Neutrophil (primary cell): ENCODE measurements at regions not wholly inside any gene's neighbourhood (a gene's known extent, or its start where the extent isn't known, plus 50 kb on each side); places are given as distances from the start of the nearest gene placed in this dataset.

Experiments used
- H3K27ac ChIP-seq: fragments of 200-600 bp; sonication (generic); 2 replicates; pipeline ENCODE4 v1.5.1; 2016; ENCODE audit warnings: mild to moderate bottlenecking, moderate library complexity
- H3K27me3 ChIP-seq: fragments of 200-600 bp; sonication (generic); 2 replicates; pipeline ENCODE4 v1.6.0; 2016; ENCODE audit warnings: mild to moderate bottlenecking
- H3K36me3 ChIP-seq: fragments of 200-600 bp; sonication (generic); 2 replicates; pipeline ENCODE4 v1.5.1; 2017
- H3K4me1 ChIP-seq, 2 experiments: fragments of 200-600 bp in 1 of 2; sonication (generic) in 1 of 2; 1 replicate in 1 of 2; 2 replicates in 1 of 2; pipeline versions ENCODE4 v1.5.1 to v1.6.1; 2013 to 2016; ENCODE audit warnings: low read depth in 1 of 2, low read length in 1 of 2, mild to moderate bottlenecking in 1 of 2, moderate library complexity in 1 of 2; ENCODE audit not compliant: control insufficient read depth in 1 of 2, insufficient read depth in 1 of 2
- H3K4me3 ChIP-seq, 2 experiments: fragments of 200-600 bp in 1 of 2; sonication (generic) in 1 of 2; 1 replicate in 1 of 2; 2 replicates in 1 of 2; pipeline ENCODE4 v1.5.1; 2013 to 2016; ENCODE audit warnings: low read depth in 1 of 2, low read length in 1 of 2, mild to moderate bottlenecking in 1 of 2, moderate library complexity in 1 of 2
- H3K9me3 ChIP-seq: fragments of 200-600 bp; sonication (generic); 2 replicates; pipeline ENCODE4 v1.5.1; 2016
- TF ChIP-seq, protein P1 (sequence below): fragments of 200-600 bp; sonication (generic); IDR thresholded peaks from 2 replicates; pipeline ENCODE4 v1.5.1; 2016; ENCODE audit warnings: antibody characterized with exemption

GRCh38 chr11:82465481-82465880, 268.2 kb downstream of the FAM181B start:
- Histone ChIP-seq H3K9me3 (no peaks in the 10 kb centered on the region), H3K27ac (no peak overlapping the region), H3K4me1 (no peaks in the 10 kb centered on the region), H3K36me3 (no peaks in the 10 kb centered on the region), H3K27me3 (no peaks in the 10 kb centered on the region), H3K4me3 (no peak overlapping the region)
- TF ChIP-seq, protein P1, sequence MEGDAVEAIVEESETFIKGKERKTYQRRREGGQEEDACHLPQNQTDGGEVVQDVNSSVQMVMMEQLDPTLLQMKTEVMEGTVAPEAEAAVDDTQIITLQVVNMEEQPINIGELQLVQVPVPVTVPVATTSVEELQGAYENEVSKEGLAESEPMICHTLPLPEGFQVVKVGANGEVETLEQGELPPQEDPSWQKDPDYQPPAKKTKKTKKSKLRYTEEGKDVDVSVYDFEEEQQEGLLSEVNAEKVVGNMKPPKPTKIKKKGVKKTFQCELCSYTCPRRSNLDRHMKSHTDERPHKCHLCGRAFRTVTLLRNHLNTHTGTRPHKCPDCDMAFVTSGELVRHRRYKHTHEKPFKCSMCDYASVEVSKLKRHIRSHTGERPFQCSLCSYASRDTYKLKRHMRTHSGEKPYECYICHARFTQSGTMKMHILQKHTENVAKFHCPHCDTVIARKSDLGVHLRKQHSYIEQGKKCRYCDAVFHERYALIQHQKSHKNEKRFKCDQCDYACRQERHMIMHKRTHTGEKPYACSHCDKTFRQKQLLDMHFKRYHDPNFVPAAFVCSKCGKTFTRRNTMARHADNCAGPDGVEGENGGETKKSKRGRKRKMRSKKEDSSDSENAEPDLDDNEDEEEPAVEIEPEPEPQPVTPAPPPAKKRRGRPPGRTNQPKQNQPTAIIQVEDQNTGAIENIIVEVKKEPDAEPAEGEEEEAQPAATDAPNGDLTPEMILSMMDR, result no peak

- no peaks in the 10 kb centered on the region for H3K27me3 ChIP-seq
These were observed 270.9 kb downstream of the FAM181B start for GRCh38 chr11:82462608-82463242.

GRCh38 chr11:82458761-82459160, 274.9 kb downstream of the FAM181B start:
- Histone ChIP-seq H3K9me3 (no peaks in the 10 kb centered on the region), H3K36me3 (no peaks in the 10 kb centered on the region), H3K27me3 (no peaks in the 10 kb centered on the region), H3K4me1 (no peaks in the 10 kb centered on the region), H3K4me3 (no peak overlapping the region), H3K27ac (no peak overlapping the region)
- TF ChIP-seq, protein P1, result no peak

More at GRCh38 chr11:82462608-82463242, 270.9 kb downstream of the FAM181B start:
- no peaks in the 10 kb centered on the region for H3K4me1 ChIP-seq
- H3K9me3 ChIP-seq, result no peaks in the 10 kb centered on the region
- no peak overlapping the region for H3K27ac ChIP-seq
- H3K4me3 ChIP-seq, result no peak overlapping the region
- H3K36me3 ChIP-seq, result no peaks in the 10 kb centered on the region
- TF ChIP-seq, protein P1, result no peak

DNA sequence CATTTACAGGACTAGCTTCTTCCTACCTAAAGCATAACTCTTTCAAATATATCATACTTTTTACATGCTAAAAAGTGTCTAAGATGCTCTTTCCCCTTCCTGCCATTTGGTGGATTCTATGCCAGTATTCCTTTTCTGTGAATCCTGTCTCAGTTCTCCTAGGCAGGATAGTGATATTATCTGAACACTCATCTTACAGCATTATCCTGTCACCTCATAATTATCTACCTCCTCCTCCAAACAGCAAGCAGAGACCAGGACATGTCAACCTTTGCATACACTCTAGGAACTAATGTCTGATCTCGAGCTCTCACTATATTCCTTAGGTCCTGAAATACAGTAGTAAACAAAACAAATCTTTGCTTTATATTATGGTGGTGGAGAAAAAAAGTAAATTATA, 275.5 kb downstream of the FAM181B start:
- Histone ChIP-seq H3K36me3 (no peaks in the 10 kb centered on the region), H3K4me3 (no peak overlapping the region), H3K27ac (no peak overlapping the region), H3K27me3 (no peaks in the 10 kb centered on the region), H3K4me1 (no peaks in the 10 kb centered on the region), H3K9me3 (no peaks in the 10 kb centered on the region)
- TF ChIP-seq, protein P1, result no peak

GRCh38 chr11:82450996-82451395, 282.7 kb downstream of the FAM181B start:
- Histone ChIP-seq H3K27ac (no peak overlapping the region), H3K27me3 (no peaks in the 10 kb centered on the region), H3K4me1 (no peaks in the 10 kb centered on the region), H3K9me3 (no peaks in the 10 kb centered on the region), H3K4me3 (no peak overlapping the region), H3K36me3 (no peaks in the 10 kb centered on the region)
- TF ChIP-seq, protein P1, result no peak
